Liver (tissue), 2 donors: ENCODE measurements at regions not wholly inside any gene's neighbourhood (a gene's known extent, or its start where the extent isn't known, plus 50 kb on each side); places are given as distances from the start of the nearest gene placed in this dataset.

ENCODE experiments used
- CTCF ChIP-seq: fragments of 150-350 bp; IDR thresholded peaks from 2 replicates; pipeline ENCODE4 v1.5.1; 2017; ENCODE audit warnings: improper control_type of control experiment, low read depth, low read length; ENCODE audit not compliant: missing input control
- MAX ChIP-seq: IDR thresholded peaks from 2 replicates; pipeline ENCODE4 v1.6.1; 2016; ENCODE audit warnings: antibody characterized with exemption
- donor health status: healthy.

- TF ChIP-seq CTCF (no peak), MAX (no peak)
These were observed 450.2 kb downstream of the CBLN4 start for GRCh38 chr20:55555075-55555650.
